Sigmoid colon (tissue), 6 donors: ENCODE measurements at regions not wholly inside any gene's neighbourhood (a gene's known extent, or its start where the extent isn't known, plus 50 kb on each side); places are given as distances from the start of the nearest gene placed in this dataset.

ENCODE experiments used
- DNase-seq: peaks from one replicate; pipeline ENCODE4 v3.0.0-alpha.2; 2019
- H3K27ac ChIP-seq, 4 donors: fragments of 200-600 bp; sonication (generic); one replicate each; pipeline ENCODE4 v1.5.1; 2016 to 2019; ENCODE audit warnings: mild to moderate bottlenecking in 1 of 4
- H3K27me3 ChIP-seq, 3 donors: fragments of 200-600 bp; sonication (generic); one replicate each; pipeline ENCODE4 v1.5.1; 2019; ENCODE audit warnings: mild to moderate bottlenecking in 1 of 3
- H3K36me3 ChIP-seq, 4 donors: fragments of 200-600 bp; sonication (generic); one replicate each; pipeline ENCODE4 v1.5.1; 2016 to 2019
- H3K4me1 ChIP-seq, 4 donors: fragments of 200-600 bp; sonication (generic); one replicate each; pipeline ENCODE4 v1.5.1; 2017 to 2019
- H3K4me3 ChIP-seq, 4 donors: fragments of 200-600 bp; sonication (generic); one replicate each; pipeline ENCODE4 v1.5.1; 2017 to 2019; ENCODE audit warnings: mild to moderate bottlenecking in 2 of 4, moderate library complexity in 1 of 4
- H3K9me3 ChIP-seq, 4 donors: fragments of 200-600 bp in 3 of 4; sonication (generic) in 3 of 4; one replicate each; pipeline versions ENCODE4 v1.5.1 to v1.6.1; 2013 to 2019
- CTCF ChIP-seq, 4 experiments: fragments of 450-650 bp in 3 of 4; fragments of 200-600 bp in 1 of 4; IDR thresholded peaks; one replicate each; pipeline ENCODE4 v1.5.1; 2016 to 2019; ENCODE audit warnings: antibody characterized with exemption in 4 of 4, mild to moderate bottlenecking in 3 of 4, moderate library complexity in 2 of 4
- EP300 ChIP-seq, 4 donors: sonication (generic); formaldehyde crosslinking; IDR thresholded peaks; one replicate each; pipeline ENCODE4 v1.6.1; 2017; ENCODE audit warnings: antibody characterized with exemption in 4 of 4
- POLR2A ChIP-seq, 2 donors: fragments of 450-650 bp; IDR thresholded peaks; one replicate each; pipeline ENCODE4 v1.6.1; 2016; ENCODE audit warnings: antibody characterized with exemption in 2 of 2, mild to moderate bottlenecking in 2 of 2, moderate library complexity in 2 of 2
- POLR2AphosphoS5 ChIP-seq, 4 donors: sonication (generic); formaldehyde crosslinking; IDR thresholded peaks; one replicate each; pipeline ENCODE4 v1.6.1; 2017; ENCODE audit warnings: antibody characterized with exemption in 4 of 4
- WGBS, 2 donors: extraction: QIAGEN DNeasy Blood & Tissue Kit; methylation state at CpG; one replicate each; pipeline ENCODE4 v1.1.7; 2013; 5-methylcytosine and 5-hydroxymethylcytosine counted together
- intact Hi-C: fragments of 100-400 bp; cut with DNase I; formaldehyde crosslinking; loops from one replicate; pipeline ENCODE4 v1.15.1; 2023
- donor health status: healthy with polysubstance abuse.
- donor health status: healthy.

DNA sequence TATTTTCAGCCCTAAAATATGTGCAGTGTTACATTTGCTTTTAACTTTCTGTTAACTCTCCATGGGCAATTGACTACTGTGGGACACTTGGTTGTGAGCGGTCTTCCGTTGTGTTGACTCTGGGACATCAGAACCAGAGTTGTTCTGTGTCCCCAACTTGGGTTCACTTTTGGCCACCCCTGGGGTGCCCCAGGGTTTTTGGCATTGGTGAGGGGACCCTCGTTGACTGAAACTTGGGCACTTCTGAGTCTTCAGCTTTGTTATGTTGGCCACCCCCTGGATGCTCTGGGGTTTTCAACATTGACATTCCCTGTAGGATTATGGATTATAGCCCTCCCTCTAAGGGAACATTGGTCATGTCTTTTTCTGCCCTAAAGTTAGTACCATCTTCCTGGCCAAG lies 57.1 kb downstream of the OR10H4 start:
- no peaks in the 10 kb centered on the region for H3K27me3 ChIP-seq
- no peak overlapping the region for H3K27ac ChIP-seq
- DNase-seq: no peak
- H3K4me1 ChIP-seq: peaks cover 0 to 19% (median 14%) of the 10 kb centered on the region in 4 donors
- H3K4me3 ChIP-seq: no peak overlapping the region
- TF ChIP-seq EP300 (IDR thresholded peaks at IDR 0.05): no peak
- intact Hi-C loops: no loop called here
- no peaks in the 10 kb centered on the region for H3K36me3 ChIP-seq
- 85 to 88% methylated on average over 3 of the region's 3 CpGs for WGBS, 2 donors
- no peaks in the 10 kb centered on the region for H3K9me3 ChIP-seq

GRCh38 chr19:16012552-16012951 lies 63.7 kb upstream of the TPM4 start:
- 94 to 96% methylated on average over 4 of the region's 4 CpGs for WGBS, 2 donors
- Histone ChIP-seq H3K4me1 (no peaks in the 10 kb centered on the region), H3K27ac (no peak overlapping the region), H3K36me3 (no peaks in the 10 kb centered on the region), H3K4me3 (no peak overlapping the region), H3K9me3 (no peaks in the 10 kb centered on the region), H3K27me3 (no peaks in the 10 kb centered on the region)
- TF ChIP-seq POLR2AphosphoS5 (IDR thresholded peaks at IDR 0.05) (no peak), EP300 (IDR thresholded peaks at IDR 0.05) (no peak), POLR2A (IDR thresholded peaks at IDR 0.05) (no peak), CTCF (IDR thresholded peaks at IDR 0.05) (no peak)
- intact Hi-C loops: no loop called here
- no peak for DNase-seq

DNA sequence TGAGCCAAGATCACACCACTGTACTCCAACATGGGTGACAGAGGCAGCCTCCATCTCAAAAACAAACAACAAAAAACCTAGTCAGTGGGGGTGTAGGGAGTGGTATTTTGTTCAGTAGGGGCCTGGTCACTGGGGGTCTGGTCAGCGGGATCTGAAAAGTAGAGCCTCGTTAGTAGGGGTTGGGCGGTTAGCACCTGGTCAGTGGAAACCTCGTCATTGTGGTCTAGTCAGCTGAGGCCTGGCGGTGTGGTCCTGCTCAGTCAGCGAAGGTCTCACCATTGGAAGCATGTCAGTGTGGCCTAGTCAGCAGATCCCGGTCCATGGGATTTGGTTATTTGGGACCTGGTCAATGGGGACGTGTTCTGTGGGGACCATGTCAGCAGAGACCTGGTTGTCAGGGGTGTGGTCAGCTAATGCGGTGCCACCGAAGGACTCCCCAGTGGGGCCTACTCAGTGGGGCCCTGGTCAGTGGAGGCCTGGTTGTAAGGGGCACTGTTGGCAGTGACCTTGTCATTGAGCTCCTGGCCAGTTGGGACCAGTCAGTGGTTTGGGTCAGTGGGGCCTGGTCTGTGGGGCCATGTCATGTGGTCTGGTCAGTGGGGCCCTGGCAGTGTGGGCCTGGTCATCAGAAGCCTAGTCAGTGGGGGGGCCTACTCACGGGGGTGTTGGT lies 63.0 kb upstream of the TPM4 start:
- Histone ChIP-seq H3K9me3 (no peaks in the 10 kb centered on the region), H3K4me1 (no peaks in the 10 kb centered on the region), H3K27ac (no peak overlapping the region), H3K27me3 (no peaks in the 10 kb centered on the region), H3K36me3 (no peaks in the 10 kb centered on the region), H3K4me3 (no peak overlapping the region)
- intact Hi-C loops: no loop called here
- 96 to 97% methylated on average over 11 of the region's 11 CpGs for WGBS, 2 donors
- DNase-seq: no peak
- TF ChIP-seq POLR2AphosphoS5 (IDR thresholded peaks at IDR 0.05) (no peak), POLR2A (IDR thresholded peaks at IDR 0.05) (no peak), EP300 (IDR thresholded peaks at IDR 0.05) (no peak), CTCF (IDR thresholded peaks at IDR 0.05) (no peak)

GRCh38 chr19:16013851-16014840 lies 62.1 kb upstream of the TPM4 start:
- H3K4me1 ChIP-seq: no peaks in the 10 kb centered on the region
- no peaks in the 10 kb centered on the region for H3K36me3 ChIP-seq
- TF ChIP-seq CTCF (IDR thresholded peaks at IDR 0.05): no peak
- no peak for TF ChIP-seq POLR2AphosphoS5 (IDR thresholded peaks at IDR 0.05)
- no peak for TF ChIP-seq POLR2A (IDR thresholded peaks at IDR 0.05)
- no peak for TF ChIP-seq EP300 (IDR thresholded peaks at IDR 0.05)
- H3K9me3 ChIP-seq: no peaks in the 10 kb centered on the region
- intact Hi-C loops: no loop called here
- 91 to 96% methylated on average over 31 of the region's 31 CpGs for WGBS, 2 donors
- no peak overlapping the region for H3K27ac ChIP-seq
- DNase-seq: no peak
- no peaks in the 10 kb centered on the region for H3K27me3 ChIP-seq
- no peak overlapping the region for H3K4me3 ChIP-seq
